GM18502 (cell line): ENCODE measurements at regions not wholly inside any gene's neighbourhood (a gene's known extent, or its start where the extent isn't known, plus 50 kb on each side); places are given as distances from the start of the nearest gene placed in this dataset.

Experiments used
- ATAC-seq: cut with Tn5 transposase; IDR thresholded peaks from one replicate; pipeline ENCODE4 v1.9.1; 2021; ENCODE audit warnings: mild to moderate bottlenecking; ENCODE audit not compliant: unreplicated experiment, poor library complexity

DNA sequence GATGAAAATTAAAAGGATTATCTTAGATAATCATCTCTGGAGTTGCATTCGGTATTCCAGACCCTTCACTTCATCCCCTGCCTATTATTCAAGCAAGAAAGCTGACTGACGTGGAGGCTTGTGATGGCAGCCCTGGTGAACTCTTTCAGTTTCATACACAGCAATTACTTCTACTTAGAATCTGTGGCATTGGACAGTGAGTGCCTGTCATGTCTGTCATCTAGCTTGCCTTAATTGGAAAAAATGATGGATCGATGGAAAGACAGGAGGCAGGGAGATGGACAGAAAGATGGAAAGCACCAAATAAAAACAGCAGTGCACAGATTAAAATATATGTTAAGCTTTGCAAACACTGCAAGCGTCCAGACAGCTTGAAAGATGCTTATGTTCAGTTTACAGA lies 1371.0 kb upstream of the CDH6 start:
- ATAC-seq = no peak

GRCh38 chr5:29811914-29812679 lies 1381.4 kb upstream of the CDH6 start:
- ATAC-seq = no peak

DNA sequence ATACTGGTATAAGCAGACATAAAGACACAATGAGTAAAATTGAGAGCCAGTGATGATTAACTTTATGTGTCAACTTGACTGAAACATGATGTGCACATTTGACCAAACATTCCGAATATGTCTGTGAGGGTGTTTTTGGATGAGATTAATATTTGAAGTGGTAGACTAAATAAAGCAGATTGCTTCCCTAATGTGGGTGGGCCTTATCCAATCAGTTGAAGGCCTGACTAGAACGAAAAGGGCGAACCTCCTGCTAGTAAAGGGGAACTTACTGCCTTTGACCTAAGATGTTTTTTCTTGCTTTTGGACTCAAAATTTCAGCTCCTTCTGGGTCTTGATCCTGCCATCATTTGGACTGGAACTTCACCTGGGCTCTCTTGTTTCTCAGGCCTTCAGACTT lies 1387.7 kb upstream of the CDH6 start:
- ATAC-seq = no peak

DNA sequence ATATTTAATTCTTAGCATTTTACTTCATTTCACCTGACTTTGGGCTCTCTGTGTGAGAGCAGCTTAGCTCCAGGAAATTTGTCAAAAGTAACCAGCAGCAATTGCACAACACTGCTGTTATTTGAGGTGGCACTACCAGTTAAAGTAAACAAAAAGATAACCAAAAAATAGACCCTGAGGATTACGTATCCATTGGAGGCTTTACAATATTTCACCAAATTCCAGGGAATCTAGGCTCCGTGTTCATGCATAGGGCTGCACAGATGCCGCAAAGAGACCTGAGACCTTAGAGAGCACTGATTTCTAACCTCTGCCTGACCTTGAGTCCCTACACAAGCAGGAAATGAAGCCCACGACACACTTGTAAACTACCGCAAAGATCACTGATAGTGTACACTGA lies 1392.7 kb upstream of the CDH6 start:
- no peak for ATAC-seq

GRCh38 chr5:29796013-29796412 lies 1397.5 kb upstream of the CDH6 start:
- ATAC-seq = no peak

DNA sequence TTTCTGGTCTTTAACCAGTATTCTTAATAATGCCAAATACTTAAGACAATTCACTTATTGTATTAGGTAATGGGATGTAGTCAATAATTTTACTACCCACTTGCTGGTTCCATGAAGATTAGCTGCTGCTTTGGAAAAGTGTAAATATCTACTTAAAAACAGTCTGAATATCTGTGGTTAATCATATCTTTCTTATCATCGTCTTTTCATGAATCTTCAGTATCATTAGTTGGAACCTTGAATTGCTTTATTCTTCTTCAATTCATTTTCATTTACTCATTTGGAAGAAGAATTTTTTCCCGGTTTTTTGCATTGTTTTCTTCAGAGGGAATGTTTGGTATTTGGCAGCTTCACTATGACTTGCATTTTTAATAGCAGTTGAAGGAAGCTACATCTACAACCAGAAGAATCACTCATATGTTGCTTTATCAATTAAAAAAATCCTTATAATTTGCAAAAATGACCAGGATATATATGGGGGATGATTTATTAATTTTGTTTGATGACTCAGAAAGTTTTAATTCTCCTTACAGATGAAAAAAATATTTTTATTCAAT lies 1398.3 kb upstream of the CDH6 start:
- no peak for ATAC-seq

- no peak for ATAC-seq
Measured at GRCh38 chr5:29794141-29794787, 1399.2 kb upstream of the CDH6 start.

GRCh38 chr5:29790281-29790680 lies 1403.2 kb upstream of the CDH6 start:
- no peak for ATAC-seq

DNA sequence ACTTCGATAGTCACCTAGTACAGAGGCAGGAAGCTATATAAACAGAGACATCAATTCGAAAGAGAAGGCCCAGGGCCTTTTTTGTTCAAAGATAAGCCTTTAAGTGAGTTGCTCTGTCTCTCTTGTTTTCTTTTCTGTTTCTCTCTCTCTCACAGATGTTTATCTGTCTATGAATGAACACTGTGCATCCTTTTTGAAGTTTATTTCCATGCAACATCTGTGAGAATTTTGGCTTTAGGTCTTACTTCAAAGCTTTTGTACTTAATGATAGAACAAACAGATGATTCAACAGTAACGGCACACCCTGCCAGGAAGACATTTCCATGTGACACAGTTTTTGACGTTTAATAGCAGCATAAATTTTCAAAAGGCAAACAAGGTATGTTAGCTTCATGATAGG lies 1413.1 kb upstream of the CDH6 start:
- no peak for ATAC-seq

DNA sequence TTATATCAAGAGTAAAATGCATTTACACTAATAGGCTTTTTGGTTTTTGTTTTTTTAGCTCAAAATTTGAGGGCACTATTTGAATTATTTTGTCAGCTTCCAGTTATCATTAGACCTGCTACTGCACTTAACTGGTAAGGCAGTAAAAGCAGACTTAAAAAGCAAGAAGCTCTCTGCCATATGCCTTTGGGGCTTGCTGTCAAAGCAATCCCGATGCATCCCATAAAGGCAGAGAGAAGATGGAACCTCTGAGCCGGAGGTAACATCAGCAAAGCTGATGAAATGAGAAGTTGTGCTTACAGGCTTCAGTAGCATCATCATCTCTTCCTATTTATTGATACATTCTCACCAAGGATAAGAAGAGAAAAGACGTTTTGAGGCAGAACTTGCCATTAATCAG lies 1414.3 kb upstream of the CDH6 start:
- ATAC-seq = no peak

GRCh38 chr5:29777373-29777772 lies 1416.1 kb upstream of the CDH6 start:
- no peak for ATAC-seq

DNA sequence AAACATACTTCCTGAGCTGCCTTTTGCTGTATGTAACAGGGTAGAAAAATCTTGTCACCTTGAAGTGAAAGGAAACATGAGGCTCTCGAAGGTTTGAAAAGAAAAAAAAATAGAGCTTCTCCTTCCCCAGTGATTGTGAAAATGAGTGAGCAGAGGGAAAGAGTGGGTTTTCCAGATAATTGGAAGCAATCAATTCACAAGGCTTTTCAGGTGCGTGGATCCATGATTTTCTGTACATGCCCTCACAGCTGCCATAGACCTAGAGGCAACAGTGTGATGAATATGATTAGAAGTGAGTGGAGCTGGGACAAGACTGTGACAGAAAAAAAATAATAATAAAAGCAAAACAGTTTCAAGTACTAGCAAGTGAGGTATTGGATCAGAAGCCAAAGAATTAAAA lies 1422.5 kb upstream of the CDH6 start:
- ATAC-seq = no peak

GRCh38 chr5:29769474-29769873 lies 1424.0 kb upstream of the CDH6 start:
- no peak for ATAC-seq

- ATAC-seq = no peak
Measured at GRCh38 chr5:29758986-29759421, 1434.5 kb upstream of the CDH6 start.

DNA sequence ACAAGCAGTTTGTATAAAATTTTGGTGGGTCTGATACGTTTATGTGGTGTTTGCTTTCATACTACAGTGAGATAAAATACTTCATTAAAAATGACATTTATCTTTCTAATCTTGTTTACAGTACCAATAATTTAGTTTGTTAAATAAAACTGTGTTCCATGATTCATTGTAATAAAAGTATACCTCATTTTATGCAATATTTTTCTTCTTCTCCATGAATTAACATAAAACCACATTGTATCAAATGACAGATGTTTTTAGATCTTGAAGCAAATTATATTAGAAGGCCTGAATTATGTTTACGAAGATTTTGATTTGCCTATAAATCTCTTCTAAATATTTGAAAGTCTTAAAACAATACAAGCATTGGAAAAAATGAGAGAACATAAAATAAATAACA lies 1443.0 kb upstream of the CDH6 start:
- no peak for ATAC-seq

DNA sequence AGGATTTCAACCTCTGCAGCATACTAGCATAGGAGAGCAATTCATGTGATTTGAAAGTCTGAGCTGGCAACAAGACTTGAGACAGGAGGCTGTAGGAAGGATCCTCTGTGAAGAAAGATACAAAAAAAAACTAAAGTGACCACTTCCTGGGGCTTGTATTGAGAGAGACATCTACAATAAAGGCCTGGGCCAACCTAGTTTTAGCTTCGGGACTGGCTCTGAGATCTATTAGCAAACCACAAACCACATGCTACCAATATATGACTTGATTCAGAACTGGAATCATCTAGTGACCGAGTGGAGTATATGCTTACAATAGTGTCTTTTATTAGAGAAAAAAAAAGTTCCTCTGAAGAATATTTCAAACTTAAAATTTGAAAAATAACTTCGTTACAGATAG lies 1448.9 kb upstream of the CDH6 start:
- no peak for ATAC-seq

- no peak for ATAC-seq
Measured at GRCh38 chr5:29720954-29721353, 1472.5 kb upstream of the CDH6 start.

- no peak for ATAC-seq
Measured at GRCh38 chr5:29719171-29719570, 1474.3 kb upstream of the CDH6 start.

GRCh38 chr5:29715167-29715566 lies 1478.3 kb upstream of the CDH6 start:
- ATAC-seq = no peak

- ATAC-seq = no peak
Measured at GRCh38 chr5:29702875-29703274, 1490.6 kb upstream of the CDH6 start.

DNA sequence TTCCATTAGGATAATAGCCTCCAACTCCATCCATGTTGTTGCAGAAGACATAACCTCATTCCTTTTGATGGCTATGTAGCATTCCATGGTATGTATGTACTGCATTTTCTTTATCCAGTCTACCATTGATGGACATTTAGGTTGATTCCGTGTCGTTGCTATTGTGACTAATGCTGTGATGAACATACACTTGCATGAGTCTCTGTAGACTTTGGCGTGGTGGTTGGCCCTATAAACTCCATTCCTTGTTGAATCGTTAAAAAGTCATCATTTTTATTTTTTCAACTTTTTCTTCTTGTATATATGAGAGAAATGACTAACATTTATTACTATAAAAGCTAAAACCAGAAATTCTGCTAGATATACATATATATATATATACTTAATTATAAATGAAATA lies 1491.9 kb upstream of the CDH6 start:
- ATAC-seq = no peak
